Keratinocyte (primary cell): ENCODE measurements at regions not wholly inside any gene's neighbourhood (a gene's known extent, or its start where the extent isn't known, plus 50 kb on each side); places are given as distances from the start of the nearest gene placed in this dataset.

Source experiments
- DNase-seq: peaks from one replicate; pipeline ENCODE4 v3.0.0-alpha.2; 2011; ENCODE audit warnings: low read depth, missing footprints, low spot score
- FAIRE-seq: peaks from 2 replicates; lab custom pipeline; 2011; peaks lifted over from hg19 to GRCh38; lab: Jason Lieb, UNC
- H2AFZ ChIP-seq: 2 replicates; pipeline ENCODE4 v1.6.0; 2012; ENCODE audit warnings: low read length, control low read depth, inconsistent platforms; ENCODE audit not compliant: control insufficient read depth
- H3K27ac ChIP-seq: 2 replicates; pipeline ENCODE4 v1.5.1; 2011; ENCODE audit warnings: low read length; ENCODE audit not compliant: control insufficient read depth, insufficient read depth
- H3K27me3 ChIP-seq: 3 replicates; pipeline ENCODE4 v1.6.0; 2011; ENCODE audit warnings: low read length; ENCODE audit not compliant: control insufficient read depth, insufficient read depth; ENCODE audit errors: extremely low read depth
- H3K36me3 ChIP-seq, 2 experiments: 2 replicates in 1 of 2; 3 replicates in 1 of 2; pipeline ENCODE4 v1.5.1; 2011; ENCODE audit warnings: low read length in 2 of 2, mild to moderate bottlenecking in 1 of 2; ENCODE audit not compliant: control insufficient read depth in 2 of 2, insufficient read depth in 2 of 2; ENCODE audit errors: extremely low read depth in 1 of 2
- H3K4me1 ChIP-seq: 3 replicates; pipeline ENCODE4 v1.5.1; 2011; ENCODE audit warnings: low read length; ENCODE audit not compliant: control insufficient read depth, insufficient read depth; ENCODE audit errors: extremely low read depth
- H3K4me2 ChIP-seq: 3 replicates; pipeline ENCODE4 v1.6.0; 2011; ENCODE audit warnings: low read depth, low read length; ENCODE audit not compliant: control insufficient read depth, insufficient read depth; ENCODE audit errors: extremely low read depth
- H3K4me3 ChIP-seq, 3 experiments: fragments of 200-600 bp in 1 of 3; sonication (generic) in 1 of 3; 2 replicates in 2 of 3; 3 replicates in 1 of 3; pipeline ENCODE4 v1.5.1; 2011 to 2016; ENCODE audit warnings: low read length in 3 of 3, mild to moderate bottlenecking in 3 of 3, control low read depth in 2 of 3, inconsistent platforms in 1 of 3, low read depth in 1 of 3, mixed read lengths in 1 of 3, mixed run types in 1 of 3, moderate library complexity in 1 of 3; ENCODE audit not compliant: control insufficient read depth in 2 of 3, insufficient read depth in 2 of 3; ENCODE audit errors: extremely low read depth in 1 of 3
- H3K79me2 ChIP-seq: 2 replicates; pipeline ENCODE4 v1.6.0; 2012; ENCODE audit warnings: low read length; ENCODE audit not compliant: control insufficient read depth, insufficient read depth
- H3K9ac ChIP-seq: 3 replicates; pipeline ENCODE4 v1.6.0; 2011; ENCODE audit warnings: low read length; ENCODE audit not compliant: control insufficient read depth, insufficient read depth; ENCODE audit errors: extremely low read depth
- H3K9me1 ChIP-seq: 3 replicates; pipeline ENCODE4 v1.6.0; 2011; ENCODE audit warnings: low read length; ENCODE audit not compliant: control insufficient read depth, insufficient read depth; ENCODE audit errors: extremely low read depth
- H3K9me3 ChIP-seq: 2 replicates; pipeline ENCODE4 v1.5.1; 2012; ENCODE audit warnings: low read depth, low read length; ENCODE audit not compliant: control insufficient read depth
- H4K20me1 ChIP-seq: 3 replicates; pipeline ENCODE4 v1.6.0; 2011; ENCODE audit warnings: low read length; ENCODE audit not compliant: control insufficient read depth, insufficient read depth; ENCODE audit errors: extremely low read depth
- CTCF ChIP-seq, 3 experiments: IDR thresholded peaks in 1 of 3; conservative IDR thresholded peaks in 1 of 3; optimal IDR thresholded peaks in 1 of 3; 2 replicates in 2 of 3; 3 replicates in 1 of 3; pipeline versions ENCODE3 to v1.5.1; 2011; ENCODE audit warnings: low read length in 3 of 3, mild to moderate bottlenecking in 3 of 3, moderate library complexity in 2 of 3, control low read depth in 1 of 3, inconsistent platforms in 1 of 3; ENCODE audit not compliant: insufficient read depth in 2 of 3; ENCODE audit errors: extremely low read depth in 1 of 3
- EZH2 ChIP-seq: IDR thresholded peaks from one replicate; pipeline ENCODE4 v1.6.1; 2012; ENCODE audit warnings: inconsistent platforms, mild to moderate bottlenecking, low read length, moderate library complexity
- dilution Hi-C: fragments of 300-500 bp; cut with MboI; formaldehyde crosslinking; loops from one replicate; pipeline ENCODE4 v1.7.0; 2020; ENCODE audit warnings: low sequenced_read_pairs; ENCODE audit not compliant: extremely low pct_ligation_motif_present

GRCh38 chr5:112480501-112480900 is 61.4 kb upstream of the EPB41L4A start:
- no peaks in the 10 kb centered on the region for H3K27me3 ChIP-seq
- H3K4me1 ChIP-seq = peaks cover 24% of the 10 kb centered on the region
- H3K27ac ChIP-seq = no peak overlapping the region
- dilution Hi-C loops = no loop called here
- no peaks in the 10 kb centered on the region for H3K79me2 ChIP-seq
- FAIRE-seq (peak; percentile 46), DNase-seq (no peak)
- H2AFZ ChIP-seq = no peak overlapping the region
- no peak overlapping the region for H3K4me2 ChIP-seq
- no peaks in the 10 kb centered on the region for H3K9me3 ChIP-seq
- no peak overlapping the region for H3K9ac ChIP-seq
- TF ChIP-seq CTCF (optimal IDR thresholded peaks at IDR 0.05 in 1 of 3, IDR thresholded peaks at IDR 0.05 in 1 of 3, conservative IDR thresholded peaks at IDR 0.05 in 1 of 3; ENCODE audit: extremely low read depth in 1 of 3, insufficient read depth in 2 of 3, low read length in 3 of 3) (no peak), EZH2 (no peak)
- H3K4me3 ChIP-seq = no peak overlapping the region
- H4K20me1 ChIP-seq = no peaks in the 10 kb centered on the region
- H3K36me3 ChIP-seq = no peaks in the 10 kb centered on the region
- H3K9me1 ChIP-seq = no peaks in the 10 kb centered on the region

- H3K36me3 ChIP-seq = no peaks in the 10 kb centered on the region
- H3K27ac ChIP-seq = no peak overlapping the region
- H3K4me3 ChIP-seq = no peak overlapping the region
- no peak for DNase-seq
- H3K9me3 ChIP-seq = no peaks in the 10 kb centered on the region
- no peak overlapping the region for H3K9ac ChIP-seq
- no peaks in the 10 kb centered on the region for H3K9me1 ChIP-seq
- FAIRE-seq = no peak
- no peaks in the 10 kb centered on the region for H4K20me1 ChIP-seq
- H2AFZ ChIP-seq = no peak overlapping the region
- H3K79me2 ChIP-seq = no peaks in the 10 kb centered on the region
- no peak for TF ChIP-seq CTCF (optimal IDR thresholded peaks at IDR 0.05 in 1 of 3, IDR thresholded peaks at IDR 0.05 in 1 of 3, conservative IDR thresholded peaks at IDR 0.05 in 1 of 3; ENCODE audit: extremely low read depth in 1 of 3, insufficient read depth in 2 of 3, low read length in 3 of 3)
- no peak for TF ChIP-seq EZH2
- H3K27me3 ChIP-seq = no peaks in the 10 kb centered on the region
- H3K4me1 ChIP-seq = peaks cover 17% of the 10 kb centered on the region
- dilution Hi-C loops = no loop called here
- no peak overlapping the region for H3K4me2 ChIP-seq
Observed at GRCh38 chr5:112483704-112484103, 64.6 kb upstream of the EPB41L4A start.
